HG03108 (cell line): ENCODE measurements at regions not wholly inside any gene's neighbourhood (a gene's known extent, or its start where the extent isn't known, plus 50 kb on each side); places are given as distances from the start of the nearest gene placed in this dataset.

Experiments
- ATAC-seq: cut with Tn5 transposase; IDR thresholded peaks from one replicate; pipeline ENCODE4 v1.9.1; 2021; ENCODE audit warnings: moderate library complexity; ENCODE audit not compliant: unreplicated experiment

- ATAC-seq = no peak
These were observed 193.5 kb downstream of the TEX29 start for GRCh38 chr13:111513766-111514609.

- ATAC-seq = no peak
These were observed 194.3 kb downstream of the TEX29 start for GRCh38 chr13:111514610-111515306.

GRCh38 chr13:111515307-111515617 is 194.8 kb downstream of the TEX29 start:
- no peak for ATAC-seq

GRCh38 chr13:111515635-111516034 is 195.2 kb downstream of the TEX29 start:
- ATAC-seq = no peak

GRCh38 chr13:111516712-111517640 is 196.5 kb downstream of the TEX29 start:
- no peak for ATAC-seq

GRCh38 chr13:111517641-111518010 is 197.2 kb downstream of the TEX29 start:
- no peak for ATAC-seq

GRCh38 chr13:111518161-111518792 is 197.8 kb downstream of the TEX29 start:
- no peak for ATAC-seq

- no peak for ATAC-seq
These were observed 198.6 kb downstream of the TEX29 start for GRCh38 chr13:111519041-111519440.

GRCh38 chr13:111519490-111520170 is 199.2 kb downstream of the TEX29 start:
- ATAC-seq = no peak

GRCh38 chr13:111521030-111521429 is 200.6 kb downstream of the TEX29 start:
- ATAC-seq = no peak

GRCh38 chr13:111521691-111522229 is 201.3 kb downstream of the TEX29 start:
- ATAC-seq = no peak

- ATAC-seq = no peak
These were observed 205.1 kb downstream of the TEX29 start for GRCh38 chr13:111525320-111526118.

GRCh38 chr13:111526922-111527321 is 206.5 kb downstream of the TEX29 start:
- ATAC-seq = no peak

GRCh38 chr13:111527614-111528229 is 207.3 kb downstream of the TEX29 start:
- no peak for ATAC-seq

GRCh38 chr13:111528513-111528912 is 208.1 kb downstream of the TEX29 start:
- ATAC-seq = no peak

GRCh38 chr13:111530137-111530870 is 209.9 kb downstream of the TEX29 start:
- ATAC-seq = no peak

GRCh38 chr13:111531505-111531904 is 211.1 kb downstream of the TEX29 start:
- ATAC-seq = no peak

GRCh38 chr13:111532111-111532510 is 211.7 kb downstream of the TEX29 start:
- no peak for ATAC-seq
